ENCODE measurements at regions not wholly inside any gene's neighbourhood (a gene's known extent, or its start where the extent isn't known, plus 50 kb on each side); places are given as distances from the start of the nearest gene placed in this dataset.

DNA sequence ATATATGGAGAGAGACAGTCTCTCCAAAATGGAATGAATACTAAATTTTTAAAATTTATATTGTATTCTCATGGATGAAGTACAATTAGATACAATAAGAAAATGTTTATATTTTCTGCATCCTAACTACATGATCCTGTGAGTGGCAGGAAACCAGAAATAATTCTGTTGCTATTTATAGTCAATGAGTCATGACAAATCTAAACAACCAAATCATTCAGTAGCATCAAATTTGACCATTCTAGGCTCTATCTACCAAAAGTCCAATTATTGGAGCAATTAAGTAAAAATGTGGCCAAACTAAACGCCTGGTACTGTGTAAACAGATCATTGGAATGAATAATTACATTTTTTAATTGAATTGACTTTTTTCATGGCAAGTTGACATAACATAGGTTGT lies 959.8 kb downstream of the EPHA7 start:
- TF ChIP-seq CTCF (IDR thresholded peaks at IDR 0.05; ENCODE audit: low read depth, low read length) (no peak), EZH2phosphoT487 (IDR thresholded peaks at IDR 0.05; ENCODE audit: low read depth) (no peak)

Measured in OCI-LY3 (cell line).